Osteoblast (primary cell): ENCODE measurements at regions not wholly inside any gene's neighbourhood (a gene's known extent, or its start where the extent isn't known, plus 50 kb on each side); places are given as distances from the start of the nearest gene placed in this dataset.

ENCODE experiments used
- DNase-seq: peaks from one replicate; pipeline ENCODE4 v3.0.0; 2011; ENCODE audit warnings: low spot score, mixed read lengths; ENCODE audit not compliant: insufficient read length; ENCODE audit errors: missing footprints
- H2AFZ ChIP-seq: 2 replicates; pipeline ENCODE4 v1.6.0; 2011; ENCODE audit warnings: mild to moderate bottlenecking, low read length
- H3K27ac ChIP-seq: 2 replicates; pipeline ENCODE4 v1.5.1; 2011; ENCODE audit warnings: mild to moderate bottlenecking, low read depth, low read length, moderate library complexity
- H3K27me3 ChIP-seq: 2 replicates; pipeline ENCODE4 v1.6.0; 2012; ENCODE audit warnings: mild to moderate bottlenecking, control low read depth, inconsistent platforms, low read length, moderate library complexity; ENCODE audit not compliant: insufficient read depth
- H3K36me3 ChIP-seq: 2 replicates; pipeline ENCODE4 v1.5.1; 2011; ENCODE audit warnings: mild to moderate bottlenecking, low read length, control low read depth, moderate library complexity; ENCODE audit not compliant: insufficient read depth
- H3K4me1 ChIP-seq: 2 replicates; pipeline ENCODE4 v1.5.1; 2011; ENCODE audit warnings: mild to moderate bottlenecking, low read length, control low read depth, moderate library complexity; ENCODE audit not compliant: insufficient read depth
- H3K4me2 ChIP-seq: 2 replicates; pipeline ENCODE4 v1.6.0; 2011; ENCODE audit warnings: mild to moderate bottlenecking, low read length; ENCODE audit not compliant: insufficient read depth
- H3K4me3 ChIP-seq: fragments of 200-600 bp; sonication (generic); 3 replicates; pipeline ENCODE4 v1.5.1; 2012; ENCODE audit warnings: mild to moderate bottlenecking, low read length, inconsistent platforms; ENCODE audit not compliant: insufficient read depth
- H3K79me2 ChIP-seq: 2 replicates; pipeline ENCODE4 v1.6.0; 2012; ENCODE audit warnings: mild to moderate bottlenecking, low read length, control low read depth, inconsistent platforms; ENCODE audit not compliant: insufficient read depth
- H3K9me3 ChIP-seq: 2 replicates; pipeline ENCODE4 v1.5.1; 2011; ENCODE audit warnings: low read depth, low read length, control low read depth
- H4K20me1 ChIP-seq: 2 replicates; pipeline ENCODE4 v1.6.0; 2012; ENCODE audit warnings: mild to moderate bottlenecking, low read length, control low read depth; ENCODE audit not compliant: insufficient read depth
- CTCF ChIP-seq: IDR thresholded peaks from 2 replicates; pipeline ENCODE4 v1.5.1; 2011; ENCODE audit warnings: mild to moderate bottlenecking, low read depth, low read length, moderate library complexity; ENCODE audit errors: extremely low read depth

GRCh38 chr1:184150776-184151531 is 99.4 kb downstream of the TSEN15 start:
- H2AFZ ChIP-seq, result no peak overlapping the region
- no peaks in the 10 kb centered on the region for H4K20me1 ChIP-seq
- peaks cover 2% of the 10 kb centered on the region for H3K9me3 ChIP-seq
- peaks cover 11% of the 10 kb centered on the region for H3K27me3 ChIP-seq
- no peaks in the 10 kb centered on the region for H3K36me3 ChIP-seq
- H3K27ac ChIP-seq, result no peak overlapping the region
- H3K4me1 ChIP-seq, result peaks cover 12% of the 10 kb centered on the region
- peak; percentile 42 for DNase-seq
- H3K4me3 ChIP-seq, result no peak overlapping the region
- no peak for TF ChIP-seq CTCF
- H3K79me2 ChIP-seq, result no peaks in the 10 kb centered on the region
- H3K4me2 ChIP-seq, result no peak overlapping the region

GRCh38 chr1:184152434-184152898 is 100.9 kb downstream of the TSEN15 start:
- Histone ChIP-seq H2AFZ (peak overlapping the region; percentile 89), H3K4me2 (peak overlapping the region; percentile 90), H3K27me3 (peaks cover 4% of the 10 kb centered on the region), H3K4me1 (peaks cover 12% of the 10 kb centered on the region), H3K79me2 (no peaks in the 10 kb centered on the region), H3K4me3 (peak overlapping the region; percentile 66), H4K20me1 (no peaks in the 10 kb centered on the region), H3K27ac (peak overlapping the region; percentile 4), H3K9me3 (no peaks in the 10 kb centered on the region), H3K36me3 (no peaks in the 10 kb centered on the region)
- no peak for DNase-seq
- TF ChIP-seq CTCF, result no peak

- TF ChIP-seq CTCF, result no peak
- H3K4me2 ChIP-seq, result peak overlapping the region; percentile 90
- H3K9me3 ChIP-seq, result no peaks in the 10 kb centered on the region
- no peaks in the 10 kb centered on the region for H3K36me3 ChIP-seq
- peaks cover 12% of the 10 kb centered on the region for H3K4me1 ChIP-seq
- no peaks in the 10 kb centered on the region for H3K79me2 ChIP-seq
- H4K20me1 ChIP-seq, result no peaks in the 10 kb centered on the region
- peak overlapping the region; percentile 4 for H3K27ac ChIP-seq
- peak overlapping the region; percentile 66 for H3K4me3 ChIP-seq
- H2AFZ ChIP-seq, result peak overlapping the region; percentile 89
- H3K27me3 ChIP-seq, result peaks cover 4% of the 10 kb centered on the region
- DNase-seq, result no peak
Measured at GRCh38 chr1:184152974-184153373, 101.4 kb downstream of the TSEN15 start.

- no peaks in the 10 kb centered on the region for H3K27me3 ChIP-seq
- no peak overlapping the region for H2AFZ ChIP-seq
- H3K4me1 ChIP-seq, result peaks cover 12% of the 10 kb centered on the region
- DNase-seq, result no peak
- no peak for TF ChIP-seq CTCF
- H3K9me3 ChIP-seq, result no peaks in the 10 kb centered on the region
- H3K36me3 ChIP-seq, result no peaks in the 10 kb centered on the region
- H4K20me1 ChIP-seq, result no peaks in the 10 kb centered on the region
- H3K4me2 ChIP-seq, result no peak overlapping the region
- no peaks in the 10 kb centered on the region for H3K79me2 ChIP-seq
- no peak overlapping the region for H3K27ac ChIP-seq
- no peak overlapping the region for H3K4me3 ChIP-seq
Measured at GRCh38 chr1:184153731-184154130, 102.2 kb downstream of the TSEN15 start.
